Heart left ventricle (tissue), 16 donors: ENCODE measurements at regions not wholly inside any gene's neighbourhood (a gene's known extent, or its start where the extent isn't known, plus 50 kb on each side); places are given as distances from the start of the nearest gene placed in this dataset.

Experiments
- ATAC-seq, 4 donors: fragments of 200-7000 bp; cut with Tn5 transposase; one replicate each; pipeline ENCODE4 v1.9.1; 2020 to 2022; ENCODE audit warnings: moderate library complexity in 4 of 4, mild to moderate bottlenecking in 3 of 4, moderate number of reproducible peaks in 1 of 4
- DNase-seq, 5 donors: peaks; one replicate each; pipeline ENCODE4 v3.0.0-alpha.2; 2020
- H3K27ac ChIP-seq, 12 donors: fragments of 200-600 bp; sonication (generic) in 4 of 12; one replicate each; pipeline versions ENCODE4 v1.5.0 to v1.8.0; 2016 to 2022; ENCODE audit warnings: mild to moderate bottlenecking in 2 of 12
- H3K27me3 ChIP-seq, 9 donors: fragments of 200-600 bp; sonication (generic) in 2 of 9; one replicate each; pipeline versions ENCODE4 v1.5.1 to v1.8.0; 2016 to 2022; ENCODE audit warnings: mild to moderate bottlenecking in 3 of 9
- H3K36me3 ChIP-seq, 9 donors: fragments of 200-600 bp; sonication (generic) in 2 of 9; one replicate each; pipeline versions ENCODE4 v1.5.0 to v1.8.0; 2018 to 2022; ENCODE audit warnings: mild to moderate bottlenecking in 2 of 9
- H3K4me1 ChIP-seq, 12 donors: fragments of 200-600 bp; sonication (generic) in 4 of 12; one replicate each; pipeline versions ENCODE4 v1.5.0 to v1.8.0; 2016 to 2022; ENCODE audit warnings: mild to moderate bottlenecking in 3 of 12
- H3K4me3 ChIP-seq, 12 donors: fragments of 200-600 bp; sonication (generic) in 4 of 12; one replicate each; pipeline versions ENCODE4 v1.5.0 to v1.8.0; 2017 to 2022; ENCODE audit warnings: mild to moderate bottlenecking in 9 of 12, moderate library complexity in 4 of 12
- H3K9me3 ChIP-seq, 12 donors: fragments of 200-600 bp; sonication (generic) in 4 of 12; one replicate each; pipeline versions ENCODE4 v1.5.0 to v1.8.0; 2016 to 2022; ENCODE audit warnings: mild to moderate bottlenecking in 1 of 12
- CTCF ChIP-seq, 12 donors: fragments of 200-600 bp; sonication (generic) in 4 of 12; IDR thresholded peaks; one replicate each; pipeline versions ENCODE4 v1.5.0 to v1.8.0; 2018 to 2022; ENCODE audit warnings: antibody characterized with exemption in 12 of 12, mild to moderate bottlenecking in 5 of 12
- POLR2A ChIP-seq, 2 donors: fragments of 450-650 bp; IDR thresholded peaks; one replicate each; pipeline ENCODE4 v1.6.1; 2017; ENCODE audit warnings: antibody characterized with exemption in 2 of 2, mild to moderate bottlenecking in 2 of 2, moderate library complexity in 2 of 2
- WGBS, 4 donors: extraction: QIAGEN DNeasy Blood & Tissue Kit in 2 of 4; methylation state at CpG; one replicate each; pipeline versions ENCODE4 v1.1.5 to v1.1.7; 2013 to 2018; 5-methylcytosine and 5-hydroxymethylcytosine counted together
- intact Hi-C, 10 donors: fragments of 100-400 bp; cut with DNase I; formaldehyde crosslinking; loops; one replicate each; pipeline versions ENCODE4 v1.11.1 to v1.14.2; 2022
- donor health status: ischemic (EF 13 %, LVEDD 7.1; RV severe dilation, severe dysfunction).
- donor health status: healthy with polysubstance abuse.
- donor health status: DM: no; HTN: yes; CAD: no.
- donor health status: DM: no; HTN: no; CAD: no.
- donor health status: ischemic (EF 25% LVEDD 6.9; RV normal size, moderate dysfunction).
- donor health status: ischemic (EF 25% LVEDD 5.7; RV mildly dilated, moderate dysfunction).
- donor health status: healthy.
- donor health status: DM: yes; HTN: yes; CAD: no.
- donor health status: ischemic (EF 35%, LVEDD 5.7; RV mildly dilated, moderate dysfunction).
- donor health status: nonischemic (EF 11% LVEDD 7.7; RV severe dilation, severe dysfunction).
- donor health status: DM: yes; HTN: yes; CAD: no.
- donor health status: PGD.
- donor health status: ischemic (EF 29% LVEDD 5.4; RV normal size, mild dysfunction).
- donor health status: nonischemic (EF 23%, LVEDD 6.1; RV moderate dilation, normal function).

- Histone ChIP-seq H3K27me3 (no peaks in the 10 kb centered on the region), H3K27ac (no peak overlapping the region), H3K4me1 (no peaks in the 10 kb centered on the region), H3K36me3 (no peaks in the 10 kb centered on the region), H3K9me3 (no peaks in the 10 kb centered on the region), H3K4me3 (no peak overlapping the region)
- TF ChIP-seq POLR2A (IDR thresholded peaks at IDR 0.05), result no peak
- no peak for TF ChIP-seq CTCF (IDR thresholded peaks at IDR 0.05)
- intact Hi-C loops, result no loop called here
- ATAC-seq (no peak), DNase-seq (no peak)
- 94 to 98% (median 97%) methylated on average over 1 of the region's 1 CpG for WGBS, 4 donors
These were observed 59.0 kb upstream of the ST6GALNAC3 start for GRCh38 chr1:76015478-76016103.

- DNase-seq, result no peak
- 50 to 97% (median 68%) methylated on average over 2 of the region's 2 CpGs for WGBS, 4 donors
- no peaks in the 10 kb centered on the region for H3K4me1 ChIP-seq
- H3K27me3 ChIP-seq, result no peaks in the 10 kb centered on the region
- ATAC-seq, result no peak
- TF ChIP-seq POLR2A (IDR thresholded peaks at IDR 0.05), result no peak
- TF ChIP-seq CTCF (IDR thresholded peaks at IDR 0.05), result no peak
- no peaks in the 10 kb centered on the region for H3K36me3 ChIP-seq
- no peaks in the 10 kb centered on the region for H3K9me3 ChIP-seq
- intact Hi-C loops, result no loop called here
- no peak overlapping the region for H3K4me3 ChIP-seq
- no peak overlapping the region for H3K27ac ChIP-seq
These were observed 56.5 kb upstream of the ST6GALNAC3 start for GRCh38 chr1:76018045-76018444.

- H3K27ac ChIP-seq, result no peak overlapping the region
- no peak for TF ChIP-seq POLR2A (IDR thresholded peaks at IDR 0.05)
- no peak for TF ChIP-seq CTCF (IDR thresholded peaks at IDR 0.05)
- H3K4me1 ChIP-seq, result no peaks in the 10 kb centered on the region
- DNase-seq, result no peak
- WGBS, 4 donors, result 45 to 53% (median 49%) methylated on average over 4 of the region's 4 CpGs
- intact Hi-C loops, result no loop called here
- no peaks in the 10 kb centered on the region for H3K27me3 ChIP-seq
- no peaks in the 10 kb centered on the region for H3K36me3 ChIP-seq
- no peak for ATAC-seq
- H3K9me3 ChIP-seq, result no peaks in the 10 kb centered on the region
- no peak overlapping the region for H3K4me3 ChIP-seq
These were observed 52.7 kb upstream of the ST6GALNAC3 start for GRCh38 chr1:76021846-76022245.

GRCh38 chr1:76023669-76024435, 50.7 kb upstream of the ST6GALNAC3 start:
- no peaks in the 10 kb centered on the region for H3K36me3 ChIP-seq
- H3K4me1 ChIP-seq, result no peaks in the 10 kb centered on the region
- H3K4me3 ChIP-seq, result no peak overlapping the region
- no peak for DNase-seq
- no peak for ATAC-seq
- intact Hi-C loops, result no loop called here
- no peaks in the 10 kb centered on the region for H3K9me3 ChIP-seq
- no peaks in the 10 kb centered on the region for H3K27me3 ChIP-seq
- H3K27ac ChIP-seq, result no peak overlapping the region
- 15 to 29% (median 22%) methylated on average over 1 of the region's 1 CpG for WGBS, 4 donors
- TF ChIP-seq POLR2A (IDR thresholded peaks at IDR 0.05) (no peak), CTCF (IDR thresholded peaks at IDR 0.05) (no peak)
